Esophagus squamous epithelium (tissue), 4 donors: ENCODE measurements at regions not wholly inside any gene's neighbourhood (a gene's known extent, or its start where the extent isn't known, plus 50 kb on each side); places are given as distances from the start of the nearest gene placed in this dataset.

Experiments used
- POLR2A ChIP-seq, 4 donors: fragments of 450-650 bp; IDR thresholded peaks; one replicate each; pipeline ENCODE4 v1.6.1; 2017; ENCODE audit warnings: antibody characterized with exemption in 4 of 4, mild to moderate bottlenecking in 4 of 4, moderate library complexity in 3 of 4
- TF ChIP-seq, protein P1 (sequence below), 6 experiments: fragments of 450-650 bp in 4 of 6; fragments of 200-600 bp in 2 of 6; sonication (generic) in 2 of 6; IDR thresholded peaks; one replicate each; pipeline ENCODE4 v1.5.1; 2016 to 2019; ENCODE audit warnings: antibody characterized with exemption in 6 of 6, mild to moderate bottlenecking in 4 of 6, moderate library complexity in 4 of 6

DNA sequence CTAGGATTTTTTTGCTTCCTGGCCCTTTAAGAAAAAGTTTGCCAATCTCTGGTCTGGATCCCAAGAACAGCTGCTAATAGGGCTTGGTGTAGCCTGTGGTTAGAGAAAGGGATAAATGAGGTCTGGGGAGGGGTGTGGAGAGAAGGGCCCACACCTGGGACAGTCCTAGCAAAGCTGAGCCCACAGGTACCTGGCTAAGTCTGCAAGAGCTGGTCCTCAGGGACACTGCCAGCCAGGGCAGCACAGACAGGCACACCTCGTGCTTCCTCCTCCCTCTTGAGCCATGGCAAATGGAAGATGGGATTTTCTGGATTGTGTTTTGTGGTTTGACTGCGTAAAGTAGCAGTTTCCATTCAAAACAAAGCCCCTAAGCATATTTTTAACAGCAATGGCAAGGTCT lies 217.5 kb downstream of the SOX9 start:
- TF ChIP-seq POLR2A (IDR thresholded peaks at IDR 0.05) = no peak
- TF ChIP-seq, protein P1, sequence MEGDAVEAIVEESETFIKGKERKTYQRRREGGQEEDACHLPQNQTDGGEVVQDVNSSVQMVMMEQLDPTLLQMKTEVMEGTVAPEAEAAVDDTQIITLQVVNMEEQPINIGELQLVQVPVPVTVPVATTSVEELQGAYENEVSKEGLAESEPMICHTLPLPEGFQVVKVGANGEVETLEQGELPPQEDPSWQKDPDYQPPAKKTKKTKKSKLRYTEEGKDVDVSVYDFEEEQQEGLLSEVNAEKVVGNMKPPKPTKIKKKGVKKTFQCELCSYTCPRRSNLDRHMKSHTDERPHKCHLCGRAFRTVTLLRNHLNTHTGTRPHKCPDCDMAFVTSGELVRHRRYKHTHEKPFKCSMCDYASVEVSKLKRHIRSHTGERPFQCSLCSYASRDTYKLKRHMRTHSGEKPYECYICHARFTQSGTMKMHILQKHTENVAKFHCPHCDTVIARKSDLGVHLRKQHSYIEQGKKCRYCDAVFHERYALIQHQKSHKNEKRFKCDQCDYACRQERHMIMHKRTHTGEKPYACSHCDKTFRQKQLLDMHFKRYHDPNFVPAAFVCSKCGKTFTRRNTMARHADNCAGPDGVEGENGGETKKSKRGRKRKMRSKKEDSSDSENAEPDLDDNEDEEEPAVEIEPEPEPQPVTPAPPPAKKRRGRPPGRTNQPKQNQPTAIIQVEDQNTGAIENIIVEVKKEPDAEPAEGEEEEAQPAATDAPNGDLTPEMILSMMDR (IDR thresholded peaks at IDR 0.05) = no peak
